Stimulated activated CD4-positive, alpha-beta T cell treated with anti-CD3 and anti-CD28 coated beads, Interleukin-15, amount 100 ng/mL, for 1 hour (primary cell): ENCODE measurements at regions not wholly inside any gene's neighbourhood (a gene's known extent, or its start where the extent isn't known, plus 50 kb on each side); places are given as distances from the start of the nearest gene placed in this dataset.
"Not testable (repeated sequence)": the region's sequence is repeated elsewhere in the genome, so short reads cannot be mapped to it uniquely, and the experiment has no call there.

ENCODE experiments used
- DNase-seq, 2 donors: peaks; one replicate each; pipeline ENCODE4 v3.0.0-alpha.2; 2020; ENCODE audit warnings: low read depth in 1 of 2, low spot score in 1 of 2

GRCh38 chr6:163732479-163732878 is 318.0 kb downstream of the QKI start:
- no peak for DNase-seq

GRCh38 chr6:163732014-163732351 is 317.5 kb downstream of the QKI start:
- not testable (repeated sequence) for DNase-seq

- DNase-seq = no peak
These were observed 316.9 kb downstream of the QKI start for GRCh38 chr6:163731215-163732013.

GRCh38 chr6:163730246-163731210 is 316.0 kb downstream of the QKI start:
- no peak for DNase-seq

GRCh38 chr6:163729127-163729872 is 314.8 kb downstream of the QKI start:
- no peak for DNase-seq

GRCh38 chr6:163728442-163729126 is 314.1 kb downstream of the QKI start:
- DNase-seq = no peak

GRCh38 chr6:163726037-163726695 is 311.6 kb downstream of the QKI start:
- DNase-seq = no peak

GRCh38 chr6:163725008-163725941 is 310.8 kb downstream of the QKI start:
- DNase-seq = no peak

- no peak for DNase-seq
These were observed 309.7 kb downstream of the QKI start for GRCh38 chr6:163724196-163724595.

GRCh38 chr6:163723759-163724158 is 309.2 kb downstream of the QKI start:
- no peak for DNase-seq

GRCh38 chr6:163721922-163722692 is 307.6 kb downstream of the QKI start:
- DNase-seq = no peak

- no peak for DNase-seq
These were observed 306.9 kb downstream of the QKI start for GRCh38 chr6:163721435-163721834.

- DNase-seq = no peak
These were observed 306.1 kb downstream of the QKI start for GRCh38 chr6:163720460-163721235.

GRCh38 chr6:163720005-163720404 is 305.5 kb downstream of the QKI start:
- no peak for DNase-seq

- no peak for DNase-seq
These were observed 304.7 kb downstream of the QKI start for GRCh38 chr6:163719028-163719742.

- no peak for DNase-seq
These were observed 304.0 kb downstream of the QKI start for GRCh38 chr6:163718537-163718936.

GRCh38 chr6:163717106-163717764 is 302.7 kb downstream of the QKI start:
- no peak for DNase-seq
